K562 (cell line): ENCODE measurements at regions not wholly inside any gene's neighbourhood (a gene's known extent, or its start where the extent isn't known, plus 50 kb on each side); places are given as distances from the start of the nearest gene placed in this dataset.

Experiments
- ATAC-seq: fragments of 200-7000 bp; cut with Tn5 transposase; 3 replicates; pipeline ENCODE4 v1.9.1; 2020; ENCODE audit warnings: moderate library complexity
- BruUV-seq: library from RNA; stranded (reverse); fragments of 400-500 nt; replicated peaks from 2 replicates; lab custom pipeline; 2021; lab: Mats Ljungman, UMichigan
- CTCF ChIA-PET: fragments of 300-600 bp; formaldehyde crosslinking; extraction: SDS; loops from one replicate; lab custom pipeline; 2021; ENCODE audit warnings: low intra/inter-chr PET ratio; lab: Yijun Ruan, JAX
- POLR2A ChIA-PET: fragments of 300-600, 350-650 bp; sonication (Branson Sonifier 250); formaldehyde crosslinking; extraction: SDS; loops from one replicate; lab custom pipeline; 2021; ENCODE audit warnings: antibody characterized with exemption, inconsistent platforms; lab: Yijun Ruan, JAX
- DNase-seq, 4 experiments: peaks; one replicate each; pipeline versions ENCODE4 v3.0.0 to v3.0.0-alpha.2; 2011 to 2018; ENCODE audit warnings: low spot score in 3 of 4, mixed read lengths in 3 of 4; ENCODE audit errors: extremely low read depth in 1 of 4
- FAIRE-seq: peaks from 2 replicates; lab custom pipeline; 2011; peaks lifted over from hg19 to GRCh38; lab: Jason Lieb, UNC
- H2AFZ ChIP-seq: 2 replicates; pipeline ENCODE4 v1.6.0; 2011; ENCODE audit warnings: low read depth, low read length, control low read depth, inconsistent platforms
- H3K27ac ChIP-seq: fragments of 200-600 bp; 3 replicates; pipeline ENCODE4 v1.8.0; 2011; ENCODE audit warnings: low read depth, mild to moderate bottlenecking, control low read depth, inconsistent platforms, low read length, moderate library complexity, mixed read lengths; ENCODE audit errors: extremely low read depth
- H3K27me3 ChIP-seq, 2 experiments: fragments of 300-600 bp in 1 of 2; 2 replicates in 1 of 2; 3 replicates in 1 of 2; pipeline versions ENCODE4 v1.6.0 to v1.8.0; 2011; ENCODE audit warnings: inconsistent platforms in 2 of 2, low read length in 2 of 2, mild to moderate bottlenecking in 1 of 2, mixed read lengths in 1 of 2, moderate library complexity in 1 of 2; ENCODE audit not compliant: control insufficient read depth in 2 of 2, insufficient read depth in 2 of 2
- H3K36me3 ChIP-seq: fragments of 300-600 bp; 3 replicates; pipeline ENCODE4 v1.8.0; 2011; ENCODE audit warnings: mild to moderate bottlenecking, low read length, inconsistent platforms; ENCODE audit not compliant: control insufficient read depth, insufficient read depth
- H3K4me1 ChIP-seq, 2 experiments: fragments of 200-600 bp in 1 of 2; replicated peaks in 1 of 2; 2 replicates in 1 of 2; 3 replicates in 1 of 2; pipeline versions ENCODE4 v1.5.1 to v1.8.0; 2011; ENCODE audit warnings: inconsistent platforms in 2 of 2, low read length in 2 of 2, mild to moderate bottlenecking in 1 of 2, mixed read lengths in 1 of 2, moderate library complexity in 1 of 2; ENCODE audit not compliant: control insufficient read depth in 2 of 2, insufficient read depth in 2 of 2
- H3K4me2 ChIP-seq: 2 replicates; pipeline ENCODE4 v1.6.1; 2011; ENCODE audit warnings: low read length, control low read depth, inconsistent platforms, mixed read lengths; ENCODE audit not compliant: insufficient read depth
- H3K4me3 ChIP-seq: fragments of 200-600 bp; sonication (generic), shearing (Covaris generic); 2 replicates; pipeline ENCODE4 v1.5.1; 2016; ENCODE audit warnings: control low read depth, inconsistent platforms
- H3K79me2 ChIP-seq: fragments of 200-600 bp; 3 replicates; pipeline ENCODE4 v1.8.0; 2011; ENCODE audit warnings: low read length, inconsistent platforms; ENCODE audit not compliant: control insufficient read depth, insufficient read depth
- H3K9ac ChIP-seq, 2 experiments: 2 replicates each; pipeline versions ENCODE4 v1.6.0 to v1.6.1; 2011; ENCODE audit warnings: low read depth in 2 of 2, low read length in 2 of 2, control low read depth in 1 of 2, inconsistent platforms in 1 of 2, mild to moderate bottlenecking in 1 of 2, mixed read lengths in 1 of 2; ENCODE audit not compliant: insufficient read depth in 1 of 2
- H3K9me1 ChIP-seq: one replicate; pipeline ENCODE4 v1.6.0; 2011; ENCODE audit warnings: inconsistent platforms, mild to moderate bottlenecking, low read length, moderate library complexity; ENCODE audit not compliant: control insufficient read depth, insufficient read depth
- H3K9me3 ChIP-seq: replicated peaks from 2 replicates; pipeline ENCODE4 v1.5.1; 2011; ENCODE audit warnings: low read depth, low read length, inconsistent platforms; ENCODE audit not compliant: control insufficient read depth, insufficient read depth
- H4K20me1 ChIP-seq: replicated peaks from 2 replicates; pipeline ENCODE4 v1.6.1; 2011; ENCODE audit warnings: low read length, inconsistent platforms, mixed read lengths; ENCODE audit not compliant: control insufficient read depth, insufficient read depth
- BMI1 ChIP-seq: fragments of 150-350 bp; IDR thresholded peaks from 2 replicates; pipeline ENCODE4 v1.6.1; 2014; ENCODE audit warnings: low read length
- CBX2 ChIP-seq: fragments of 200-600 bp; sonication (generic); IDR thresholded peaks from one replicate; pipeline ENCODE4 v1.6.1; 2012; ENCODE audit warnings: mild to moderate bottlenecking, low read length, inconsistent platforms; ENCODE audit not compliant: insufficient read depth, poor library complexity, severe bottlenecking
- CEBPB ChIP-seq: fragments of 450-650 bp; IDR thresholded peaks from 2 replicates; pipeline ENCODE4 v1.6.1; 2016; ENCODE audit warnings: missing genetic modification characterization, missing compliant biosample characterization
- ERF ChIP-seq: fragments of 450-650 bp; formaldehyde crosslinking; IDR thresholded peaks from 2 replicates; pipeline ENCODE4 v1.4.0; 2020; ENCODE audit warnings: mild to moderate bottlenecking, mixed read lengths
- RFX7 ChIP-seq: fragments of 250-450 bp; sonication (Bioruptor Pico); IDR thresholded peaks from 2 replicates; pipeline ENCODE4 v1.5.1; 2021; ENCODE audit warnings: mild to moderate bottlenecking
- TRIM24 ChIP-seq, 2 experiments: fragments of 450-650 bp; IDR thresholded peaks; 2 replicates each; pipeline ENCODE4 v1.6.1; 2016
- ZBTB11 ChIP-seq, 3 experiments: fragments of 200-800 bp in 1 of 3; fragments of 250-450 bp in 1 of 3; fragments of 450-650 bp in 1 of 3; sonication (Bioruptor Pico) in 1 of 3; sonication (Bioruptor generic) in 1 of 3; formaldehyde crosslinking in 1 of 3; IDR thresholded peaks; 2 replicates each; pipeline versions ENCODE4 v1.6.1 to v1.8.0; 2016 to 2022; ENCODE audit warnings: mild to moderate bottlenecking in 2 of 3, missing genetic modification characterization in 2 of 3, missing compliant biosample characterization in 1 of 3, moderate library complexity in 1 of 3
- WGBS: fragments of 100-300 bp; shearing (Covaris generic); methylation state at CpG from one replicate; pipeline ENCODE4 v1.1.6; 2016; ENCODE audit warnings: low coverage, mixed read lengths; ENCODE audit not compliant: insufficient coverage; ENCODE audit errors: missing lambda C conversion rate; 5-methylcytosine and 5-hydroxymethylcytosine counted together
- in situ Hi-C: fragments of 300-500 bp; cut with MboI; formaldehyde crosslinking; loops from 4 replicates; pipeline ENCODE4 v1.15.0; 2018; ENCODE audit warnings: inconsistent platforms, mixed read lengths
- intact Hi-C: fragments of 100-400 bp; cut with micrococcal nuclease; formaldehyde crosslinking; loops from 2 replicates; pipeline ENCODE4 v1.14.2; 2022
- TF ChIP-seq, protein P1 (sequence below), 2 experiments: fragments of 450-650 bp; conservative IDR thresholded peaks; 2 replicates each; pipeline ENCODE4 v1.6.1; 2017; ENCODE audit warnings: mild to moderate bottlenecking in 2 of 2, moderate library complexity in 2 of 2

GRCh38 chr20:60101891-60102281 lies 143.7 kb downstream of the CDH26 start:
- CTCF ChIA-PET: no interaction called here
- H4K20me1 ChIP-seq: no peaks in the 10 kb centered on the region
- in situ Hi-C loops: no loop called here

More at GRCh38 chr20:60101891-60102281, 143.7 kb downstream of the CDH26 start:
- no peak for TF ChIP-seq CEBPB
- TF ChIP-seq CBX2: no peak
- TF ChIP-seq TRIM24 (IDR thresholded peaks at IDR 0.05): no peak
- TF ChIP-seq RFX7 (CRISPR knock-in tag): no peak
- TF ChIP-seq ZBTB11 (CRISPR knock-in tag; IDR thresholded peaks at IDR 0.05): no peak
- no peak for TF ChIP-seq ERF (CRISPR knock-in tag)
- no peak for TF ChIP-seq BMI1
- TF ChIP-seq, protein P1, sequence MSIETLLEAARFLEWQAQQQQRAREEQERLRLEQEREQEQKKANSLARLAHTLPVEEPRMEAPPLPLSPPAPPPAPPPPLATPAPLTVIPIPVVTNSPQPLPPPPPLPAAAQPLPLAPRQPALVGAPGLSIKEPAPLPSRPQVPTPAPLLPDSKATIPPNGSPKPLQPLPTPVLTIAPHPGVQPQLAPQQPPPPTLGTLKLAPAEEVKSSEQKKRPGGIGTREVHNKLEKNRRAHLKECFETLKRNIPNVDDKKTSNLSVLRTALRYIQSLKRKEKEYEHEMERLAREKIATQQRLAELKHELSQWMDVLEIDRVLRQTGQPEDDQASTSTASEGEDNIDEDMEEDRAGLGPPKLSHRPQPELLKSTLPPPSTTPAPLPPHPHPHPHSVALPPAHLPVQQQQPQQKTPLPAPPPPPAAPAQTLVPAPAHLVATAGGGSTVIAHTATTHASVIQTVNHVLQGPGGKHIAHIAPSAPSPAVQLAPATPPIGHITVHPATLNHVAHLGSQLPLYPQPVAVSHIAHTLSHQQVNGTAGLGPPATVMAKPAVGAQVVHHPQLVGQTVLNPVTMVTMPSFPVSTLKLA (conservative IDR thresholded peaks at IDR 0.05): no peak
- FAIRE-seq (no peak), ATAC-seq (no peak), DNase-seq (no peak)
- no peaks in the 10 kb centered on the region for H3K79me2 ChIP-seq
- H3K4me3 ChIP-seq: no peak overlapping the region
- H3K27ac ChIP-seq: no peak overlapping the region
- no peaks in the 10 kb centered on the region for H3K9me1 ChIP-seq
- H3K36me3 ChIP-seq: no peaks in the 10 kb centered on the region
- peaks cover 0 to 19% of the 10 kb centered on the region in 2 experiments; a peak in 2 of 5 replicates for H3K27me3 ChIP-seq
- no peaks in the 10 kb centered on the region for H3K9me3 ChIP-seq
- WGBS: 0% methylated on average over 8 of the region's 9 CpGs
- H3K9ac ChIP-seq: no peak overlapping the region; a peak in 1 of 4 replicates
- POLR2A ChIA-PET: interaction anchor here (1.1 kb wide), 1 partner anchor 48 kb away, joined by 3 read pairs; no protein-coding TSS in a partner anchor
- no peak overlapping the region for H2AFZ ChIP-seq
- intact Hi-C loops: no loop called here
- BruUV-seq: no TSS peak
- H3K4me2 ChIP-seq: no peak overlapping the region
- H3K4me1 ChIP-seq: no peaks in the 10 kb centered on the region
